Fibroblast of lung (primary cell): ENCODE measurements at regions not wholly inside any gene's neighbourhood (a gene's known extent, or its start where the extent isn't known, plus 50 kb on each side); places are given as distances from the start of the nearest gene placed in this dataset.

Source experiments
- DNase-seq, 2 donors: peaks; one replicate each; pipeline versions ENCODE4 v3.0.0 to v3.0.0-alpha.2; 2010; ENCODE audit warnings: low read depth in 2 of 2
- H2AFZ ChIP-seq: 2 replicates; pipeline ENCODE4 v1.5.1; 2012; ENCODE audit warnings: low read length, control low read depth, inconsistent platforms
- H3K27ac ChIP-seq: 2 replicates; pipeline ENCODE4 v1.5.1; 2011; ENCODE audit warnings: low read length, control low read depth; ENCODE audit not compliant: insufficient read depth
- H3K27me3 ChIP-seq: 2 replicates; pipeline ENCODE4 v1.5.1; 2011; ENCODE audit warnings: mild to moderate bottlenecking, low read length; ENCODE audit not compliant: control insufficient read depth, insufficient read depth
- H3K36me3 ChIP-seq: 2 replicates; pipeline ENCODE4 v1.5.1; 2011; ENCODE audit warnings: low read length; ENCODE audit not compliant: control insufficient read depth, insufficient read depth
- H3K4me1 ChIP-seq: 2 replicates; pipeline ENCODE4 v1.5.1; 2011; ENCODE audit warnings: low read length; ENCODE audit not compliant: control insufficient read depth, insufficient read depth; ENCODE audit errors: extremely low read depth
- H3K4me2 ChIP-seq: 2 replicates; pipeline ENCODE4 v1.5.1; 2011; ENCODE audit warnings: low read length, control low read depth; ENCODE audit not compliant: insufficient read depth; ENCODE audit errors: extremely low read depth
- H3K4me3 ChIP-seq, 4 experiments: fragments of 200-600 bp in 1 of 4; sonication (generic) in 1 of 4; replicated peaks in 1 of 4; 2 replicates each; pipeline ENCODE4 v1.5.1; 2011 to 2016; ENCODE audit warnings: low read length in 4 of 4, low read depth in 3 of 4, mild to moderate bottlenecking in 3 of 4, control low read depth in 2 of 4, inconsistent platforms in 1 of 4, mixed read lengths in 1 of 4; ENCODE audit not compliant: insufficient read depth in 1 of 4; ENCODE audit errors: control extremely low read depth in 1 of 4
- H3K79me2 ChIP-seq: 2 replicates; pipeline ENCODE4 v1.5.1; 2012; ENCODE audit warnings: mild to moderate bottlenecking, low read length, inconsistent platforms; ENCODE audit not compliant: control insufficient read depth, insufficient read depth
- H3K9ac ChIP-seq: 2 replicates; pipeline ENCODE4 v1.5.1; 2011; ENCODE audit warnings: mild to moderate bottlenecking, low read length, control low read depth; ENCODE audit not compliant: insufficient read depth
- H3K9me3 ChIP-seq: 2 replicates; pipeline ENCODE4 v1.5.1; 2012; ENCODE audit warnings: low read depth, low read length; ENCODE audit not compliant: control insufficient read depth, insufficient read depth
- H4K20me1 ChIP-seq: 2 replicates; pipeline ENCODE4 v1.5.1; 2011; ENCODE audit warnings: low read length; ENCODE audit not compliant: control insufficient read depth, insufficient read depth; ENCODE audit errors: extremely low read depth
- EZH2 ChIP-seq: IDR thresholded peaks from 2 replicates; pipeline ENCODE4 v1.5.1; 2012; ENCODE audit warnings: low read length, control low read depth, mild to moderate bottlenecking; ENCODE audit errors: missing control alignments
- TF ChIP-seq, protein P1 (sequence below), 2 donors: IDR thresholded peaks in 1 of 2; conservative IDR thresholded peaks in 1 of 2; 1 replicate in 1 of 2; 2 replicates in 1 of 2; pipeline ENCODE4 v1.5.1; 2011 to 2012; ENCODE audit warnings: low read length in 2 of 2, control low read depth in 1 of 2, inconsistent platforms in 1 of 2, low read depth in 1 of 2, mild to moderate bottlenecking in 1 of 2

DNA sequence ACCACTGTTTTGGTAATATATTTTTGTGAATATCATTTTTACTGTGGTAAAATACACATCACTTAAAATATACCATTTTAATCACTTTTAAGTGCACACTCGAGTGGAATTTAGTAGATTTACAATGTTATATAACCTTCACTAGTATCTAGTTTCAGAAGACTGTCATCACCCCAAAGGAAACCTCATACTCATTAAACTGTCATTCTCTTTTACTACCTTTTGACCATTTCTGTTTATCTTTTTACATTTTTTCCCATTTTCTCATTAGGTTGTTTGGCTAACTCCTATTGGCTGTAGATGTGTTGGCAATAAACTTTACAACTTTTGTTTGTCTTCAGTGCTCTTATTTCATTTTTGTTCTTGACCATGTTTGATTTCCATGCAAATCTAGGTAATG, 1168.3 kb upstream of the PCDH7 start:
- Histone ChIP-seq H3K4me2 (no peak overlapping the region), H3K27me3 (no peaks in the 10 kb centered on the region), H3K4me1 (no peaks in the 10 kb centered on the region), H3K9ac (no peak overlapping the region), H3K27ac (no peak overlapping the region), H3K4me3 (no peak overlapping the region), H2AFZ (no peak overlapping the region), H3K79me2 (no peaks in the 10 kb centered on the region), H3K9me3 (no peaks in the 10 kb centered on the region), H3K36me3 (no peaks in the 10 kb centered on the region), H4K20me1 (no peaks in the 10 kb centered on the region)
- no peak for DNase-seq
- TF ChIP-seq, protein P1, sequence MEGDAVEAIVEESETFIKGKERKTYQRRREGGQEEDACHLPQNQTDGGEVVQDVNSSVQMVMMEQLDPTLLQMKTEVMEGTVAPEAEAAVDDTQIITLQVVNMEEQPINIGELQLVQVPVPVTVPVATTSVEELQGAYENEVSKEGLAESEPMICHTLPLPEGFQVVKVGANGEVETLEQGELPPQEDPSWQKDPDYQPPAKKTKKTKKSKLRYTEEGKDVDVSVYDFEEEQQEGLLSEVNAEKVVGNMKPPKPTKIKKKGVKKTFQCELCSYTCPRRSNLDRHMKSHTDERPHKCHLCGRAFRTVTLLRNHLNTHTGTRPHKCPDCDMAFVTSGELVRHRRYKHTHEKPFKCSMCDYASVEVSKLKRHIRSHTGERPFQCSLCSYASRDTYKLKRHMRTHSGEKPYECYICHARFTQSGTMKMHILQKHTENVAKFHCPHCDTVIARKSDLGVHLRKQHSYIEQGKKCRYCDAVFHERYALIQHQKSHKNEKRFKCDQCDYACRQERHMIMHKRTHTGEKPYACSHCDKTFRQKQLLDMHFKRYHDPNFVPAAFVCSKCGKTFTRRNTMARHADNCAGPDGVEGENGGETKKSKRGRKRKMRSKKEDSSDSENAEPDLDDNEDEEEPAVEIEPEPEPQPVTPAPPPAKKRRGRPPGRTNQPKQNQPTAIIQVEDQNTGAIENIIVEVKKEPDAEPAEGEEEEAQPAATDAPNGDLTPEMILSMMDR (conservative IDR thresholded peaks at IDR 0.05 in 1 of 2, IDR thresholded peaks at IDR 0.05 in 1 of 2; ENCODE audit: low read depth in 1 of 2, low read length in 2 of 2): no peak
- no peak for TF ChIP-seq EZH2

DNA sequence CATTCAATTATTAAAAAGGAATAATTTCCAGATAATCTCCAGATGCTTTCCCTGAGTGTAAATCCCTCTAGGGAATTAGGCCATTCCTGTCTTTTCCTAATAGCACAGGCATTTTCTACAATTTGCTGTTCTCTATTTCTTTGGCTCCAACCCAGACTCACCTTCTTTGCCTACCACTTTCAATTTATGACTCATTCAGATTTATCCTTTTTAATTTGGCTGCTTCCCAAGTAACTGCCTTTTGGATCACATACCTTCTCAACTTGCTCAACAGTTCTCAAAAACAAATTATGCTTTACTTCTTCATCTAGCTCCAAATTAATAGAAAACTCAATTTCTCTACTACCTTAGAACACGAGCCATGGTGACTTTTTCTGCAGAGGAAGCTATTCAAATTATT, 1166.3 kb upstream of the PCDH7 start:
- Histone ChIP-seq H3K27ac (no peak overlapping the region), H3K9ac (no peak overlapping the region), H3K4me1 (no peaks in the 10 kb centered on the region), H3K4me3 (no peak overlapping the region), H2AFZ (no peak overlapping the region), H4K20me1 (no peaks in the 10 kb centered on the region), H3K79me2 (no peaks in the 10 kb centered on the region), H3K36me3 (no peaks in the 10 kb centered on the region), H3K9me3 (no peaks in the 10 kb centered on the region), H3K27me3 (no peaks in the 10 kb centered on the region), H3K4me2 (no peak overlapping the region)
- TF ChIP-seq EZH2: no peak
- TF ChIP-seq, protein P1 (conservative IDR thresholded peaks at IDR 0.05 in 1 of 2, IDR thresholded peaks at IDR 0.05 in 1 of 2; ENCODE audit: low read depth in 1 of 2, low read length in 2 of 2): no peak
- peak; percentile 8 to 20 for DNase-seq

DNA sequence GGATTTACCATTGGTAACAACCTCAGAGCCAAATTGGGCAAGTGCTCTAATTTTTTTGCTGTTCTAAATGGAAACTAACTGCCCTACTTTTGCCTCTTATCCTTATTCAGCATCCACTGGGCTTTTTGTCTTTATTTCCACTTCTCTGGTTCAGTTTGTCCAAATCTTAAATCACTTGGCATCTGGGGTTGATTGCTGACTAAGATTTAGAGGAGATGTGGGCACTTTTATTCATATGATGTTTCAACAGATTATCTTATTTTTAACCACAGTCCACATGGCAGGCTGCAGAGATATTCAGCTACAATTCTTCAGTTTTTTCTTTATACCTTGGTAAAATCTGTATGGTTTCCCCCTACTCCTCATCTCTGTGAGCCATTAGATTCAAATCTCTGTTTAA, 1161.4 kb upstream of the PCDH7 start:
- no peaks in the 10 kb centered on the region for H3K36me3 ChIP-seq
- no peak overlapping the region for H2AFZ ChIP-seq
- H3K79me2 ChIP-seq: no peaks in the 10 kb centered on the region
- no peak overlapping the region for H3K4me3 ChIP-seq
- no peaks in the 10 kb centered on the region for H3K9me3 ChIP-seq
- no peak for DNase-seq
- no peaks in the 10 kb centered on the region for H3K27me3 ChIP-seq
- H4K20me1 ChIP-seq: no peaks in the 10 kb centered on the region
- TF ChIP-seq, protein P1 (conservative IDR thresholded peaks at IDR 0.05 in 1 of 2, IDR thresholded peaks at IDR 0.05 in 1 of 2; ENCODE audit: low read depth in 1 of 2, low read length in 2 of 2): no peak
- no peak for TF ChIP-seq EZH2
- H3K4me2 ChIP-seq: no peak overlapping the region
- no peak overlapping the region for H3K27ac ChIP-seq
- no peaks in the 10 kb centered on the region for H3K4me1 ChIP-seq
- no peak overlapping the region for H3K9ac ChIP-seq
